Dedifferentiated amniotic fluid mesenchymal stem cell (primary cell): ENCODE measurements at regions not wholly inside any gene's neighbourhood (a gene's known extent, or its start where the extent isn't known, plus 50 kb on each side); places are given as distances from the start of the nearest gene placed in this dataset.
"Not testable (repeated sequence)": the region's sequence is repeated elsewhere in the genome, so short reads cannot be mapped to it uniquely, and the experiment has no call there.

Experiments
- DNase-seq: peaks from one replicate; pipeline ENCODE4 v3.0.0-alpha.2; 2016; ENCODE audit errors: extremely low spot score

DNA sequence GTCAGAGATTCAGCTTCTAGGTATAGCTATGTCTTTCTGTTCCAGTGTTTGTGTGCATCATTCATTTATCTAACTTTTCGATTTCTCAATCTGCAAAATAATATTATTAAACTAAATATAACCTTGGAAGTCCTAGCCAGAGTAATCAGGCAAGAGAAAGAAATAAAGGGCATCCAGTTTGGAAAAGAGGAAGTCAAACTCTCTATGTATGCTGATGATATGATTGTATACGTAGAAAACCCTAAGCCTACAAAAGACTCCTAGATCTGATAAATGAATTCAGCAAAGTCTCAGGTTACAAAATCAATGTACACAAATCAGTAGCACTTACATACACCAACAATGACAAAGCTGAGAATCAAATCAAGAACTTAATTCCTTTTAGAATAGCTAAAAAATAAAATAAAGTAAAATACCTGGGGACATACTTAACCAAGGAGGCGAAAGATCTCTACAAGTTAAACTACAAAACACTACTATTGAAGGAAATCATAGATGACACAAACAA lies 718.2 kb downstream of the NTRK3 start:
- no peak for DNase-seq

DNA sequence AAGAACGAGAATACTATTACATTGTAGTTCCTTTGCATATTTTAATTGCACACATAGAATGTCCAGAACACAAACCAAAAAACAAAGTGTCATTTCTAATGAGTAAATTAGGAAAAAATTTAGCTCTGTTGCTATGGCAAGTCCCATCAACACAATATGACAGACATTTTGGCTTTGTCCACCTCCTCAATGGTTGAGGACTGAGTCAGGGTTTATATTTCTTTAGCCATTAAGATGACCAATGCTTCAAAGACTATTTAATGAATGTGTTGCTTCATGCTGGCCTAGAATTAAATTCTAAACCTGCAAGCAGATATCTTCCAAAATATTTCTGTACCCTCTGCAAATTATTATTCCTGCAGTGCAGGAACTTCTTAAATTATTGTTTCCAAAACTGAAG lies 719.2 kb downstream of the NTRK3 start:
- DNase-seq: no peak

DNA sequence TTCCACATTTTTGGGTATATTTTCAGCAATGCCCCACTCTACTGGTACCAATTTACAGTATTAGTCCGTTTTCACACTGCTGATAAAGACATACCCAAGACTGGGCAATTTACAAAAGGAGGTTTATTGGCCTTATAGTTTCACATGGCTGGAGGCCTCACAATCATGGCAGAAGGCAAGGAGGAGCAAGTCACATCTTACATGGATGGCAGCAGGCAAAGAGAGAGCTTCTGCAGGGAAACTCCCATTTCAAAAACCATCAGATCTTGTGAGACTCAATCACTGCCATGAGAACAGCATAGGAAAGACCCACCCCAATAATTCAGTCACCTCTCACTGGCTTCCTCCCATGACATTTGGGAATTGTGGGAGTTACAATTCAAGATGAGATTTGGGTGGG lies 722.9 kb downstream of the NTRK3 start:
- not testable (repeated sequence) for DNase-seq

DNA sequence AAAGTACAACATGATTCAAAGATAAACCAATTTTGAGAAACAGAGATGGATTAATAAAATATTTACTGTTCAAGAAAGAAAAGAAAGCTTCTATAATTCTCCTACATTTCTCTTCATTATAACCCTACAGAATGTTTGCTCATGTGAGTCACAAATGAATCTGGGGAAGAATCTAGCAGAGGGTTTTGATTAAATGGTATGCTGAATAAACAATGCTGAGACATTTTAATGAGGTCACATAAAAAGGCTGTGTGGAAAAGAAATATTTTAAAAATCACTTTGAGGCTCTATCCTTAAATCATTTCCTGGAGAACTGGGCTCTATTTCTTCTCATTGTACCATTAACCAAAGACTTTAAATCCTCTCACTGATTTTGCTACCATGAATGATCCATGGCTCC lies 727.7 kb downstream of the NTRK3 start:
- DNase-seq: no peak

DNA sequence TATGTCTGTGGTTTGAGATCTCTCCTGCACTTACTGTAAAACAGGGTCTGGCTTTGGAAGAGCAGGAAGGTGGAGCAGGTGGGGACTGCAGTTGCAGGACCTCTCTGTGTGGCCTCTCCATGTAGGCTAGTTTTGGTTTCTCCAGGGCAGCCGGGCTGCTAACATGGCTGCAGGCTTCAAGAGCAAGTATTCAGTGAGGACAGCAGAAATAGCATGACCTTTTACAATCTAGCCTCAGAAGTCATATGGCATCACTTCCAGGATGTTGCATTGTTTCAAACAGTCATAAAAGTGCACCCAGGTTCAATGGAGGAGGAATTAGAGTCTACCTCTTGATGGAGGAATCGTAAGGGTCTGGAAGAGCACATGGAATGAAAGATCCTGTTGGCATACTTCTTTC lies 728.7 kb downstream of the NTRK3 start:
- DNase-seq: no peak

DNA sequence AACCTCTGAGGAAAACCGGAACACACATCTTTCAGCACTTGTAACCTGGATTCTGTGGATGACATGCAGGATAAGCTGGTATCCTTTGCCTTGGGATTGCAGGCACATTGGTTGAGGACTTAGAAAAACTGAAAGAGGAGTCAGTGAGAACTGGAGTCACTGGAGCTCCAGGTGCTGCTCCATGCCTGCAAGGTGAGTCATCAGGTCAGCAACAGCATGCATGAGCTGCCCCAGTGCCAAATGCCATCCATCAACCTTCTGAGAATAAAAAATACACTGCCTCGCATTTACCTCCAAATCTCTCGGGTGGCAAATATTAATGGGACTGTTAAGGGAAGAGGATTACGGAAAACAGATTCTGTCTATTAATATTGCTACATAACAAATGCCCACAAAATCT lies 729.1 kb downstream of the NTRK3 start:
- DNase-seq: no peak

DNA sequence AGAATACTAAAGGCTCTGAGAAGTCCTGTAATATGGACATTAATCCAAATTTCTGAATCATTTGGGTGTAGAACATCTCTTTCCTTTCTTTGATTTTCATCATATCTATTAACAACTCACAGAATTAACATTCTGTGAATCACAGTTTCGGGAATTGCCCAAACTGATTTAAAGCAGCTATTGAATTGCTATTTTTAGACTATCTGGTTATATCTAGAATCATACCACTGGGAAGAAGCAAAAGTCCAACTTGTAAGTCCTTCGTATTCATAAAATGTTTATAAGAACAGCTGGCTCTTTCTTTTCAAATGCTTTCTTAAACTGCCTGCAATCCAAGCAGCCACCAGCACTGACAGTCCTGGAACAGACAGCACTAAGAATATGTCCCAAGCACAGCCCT lies 733.0 kb downstream of the NTRK3 start:
- DNase-seq: no peak

DNA sequence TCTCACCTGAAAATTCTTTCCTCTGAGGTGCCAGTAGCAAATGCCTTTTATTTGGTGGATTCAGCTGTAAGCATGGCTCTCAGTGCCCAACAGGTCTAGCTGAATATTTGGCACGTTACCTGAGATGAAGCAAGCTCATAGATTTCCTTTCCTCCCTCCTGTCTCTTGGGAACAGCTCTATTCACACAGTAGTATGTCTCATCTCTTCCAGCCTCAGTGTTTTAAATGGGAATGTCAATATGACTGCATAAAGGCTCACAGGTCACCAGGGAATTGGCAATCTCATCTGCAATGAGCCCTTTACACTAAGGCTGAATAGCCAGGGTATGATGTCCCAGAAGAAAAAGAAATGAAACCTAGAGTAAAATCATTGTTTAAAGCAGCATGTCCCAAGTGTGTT lies 733.5 kb downstream of the NTRK3 start:
- DNase-seq: no peak

DNA sequence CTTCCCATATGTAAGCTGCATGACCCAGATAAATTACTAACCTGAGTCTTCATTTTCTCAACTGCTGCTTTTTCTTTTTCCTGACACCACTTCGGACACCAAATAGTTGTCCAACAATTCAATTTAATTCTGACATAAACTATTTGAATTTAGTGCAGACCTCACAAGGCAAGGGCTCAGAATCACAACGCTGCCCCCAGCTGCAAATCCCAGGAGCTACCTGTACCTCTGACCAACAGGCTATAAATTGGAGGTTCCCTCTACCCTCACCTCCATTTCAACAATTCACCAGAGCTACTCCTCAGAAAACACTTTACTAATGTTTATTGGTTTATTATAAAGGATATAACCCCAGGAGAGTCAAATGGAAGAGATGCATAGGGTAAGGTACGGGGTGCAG lies 737.6 kb downstream of the NTRK3 start:
- DNase-seq: no peak

DNA sequence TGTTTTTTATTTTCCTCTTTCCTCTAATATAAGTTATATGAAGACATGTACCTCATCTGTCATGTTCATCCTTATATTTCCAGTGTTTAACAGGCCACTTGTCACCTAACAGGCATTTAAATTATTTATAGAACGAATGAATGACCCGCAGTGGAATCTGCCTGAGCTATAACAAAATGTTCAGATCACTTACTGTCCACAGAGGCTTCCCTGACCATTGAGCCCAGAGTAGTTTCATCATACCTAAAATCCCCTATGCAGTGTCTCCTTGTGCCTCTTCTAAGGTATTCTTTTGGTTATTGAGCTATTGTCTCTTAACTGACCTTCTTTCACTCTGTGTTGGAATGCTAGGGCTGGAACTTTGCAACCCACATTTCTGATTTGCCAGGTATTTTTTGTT lies 748.5 kb downstream of the NTRK3 start:
- no peak for DNase-seq

DNA sequence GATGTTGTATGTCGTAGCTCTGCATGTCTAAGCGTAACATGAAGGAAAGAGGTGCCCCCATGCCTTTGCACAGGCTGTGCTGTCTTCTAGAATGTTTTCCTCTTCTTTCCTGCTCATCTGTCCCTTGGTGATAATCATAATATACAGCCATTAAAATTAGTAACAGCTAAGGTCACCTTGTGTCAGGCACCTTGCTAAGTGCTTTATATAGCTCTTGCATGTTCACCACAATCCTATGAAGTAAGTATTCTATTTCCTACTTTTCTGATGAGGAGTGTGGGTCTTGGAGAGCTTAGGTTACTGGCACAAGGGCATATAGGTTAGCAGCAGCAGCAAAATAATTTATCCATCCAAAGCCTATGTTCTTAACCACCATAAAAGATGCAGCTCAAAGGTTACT lies 754.4 kb downstream of the NTRK3 start:
- no peak for DNase-seq

DNA sequence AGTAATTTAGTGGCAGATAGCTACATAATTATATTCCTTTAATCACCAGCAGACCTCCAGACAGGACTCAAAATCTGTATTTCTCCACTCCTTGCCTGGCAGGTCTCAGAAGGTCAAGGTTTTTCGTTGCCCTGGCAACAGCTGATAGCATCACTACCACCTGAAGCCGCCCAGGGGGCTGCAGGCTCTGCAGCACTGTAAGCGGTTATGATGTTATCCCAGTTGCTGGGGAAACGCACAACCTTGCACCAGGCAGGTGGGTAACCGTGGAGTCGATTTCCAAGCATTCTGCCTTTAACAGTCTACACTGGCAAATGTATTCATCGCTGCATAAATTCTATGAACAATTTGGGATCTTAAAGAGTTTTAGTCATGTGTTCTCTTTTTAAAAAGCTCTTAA lies 756.3 kb downstream of the NTRK3 start:
- no peak for DNase-seq

DNA sequence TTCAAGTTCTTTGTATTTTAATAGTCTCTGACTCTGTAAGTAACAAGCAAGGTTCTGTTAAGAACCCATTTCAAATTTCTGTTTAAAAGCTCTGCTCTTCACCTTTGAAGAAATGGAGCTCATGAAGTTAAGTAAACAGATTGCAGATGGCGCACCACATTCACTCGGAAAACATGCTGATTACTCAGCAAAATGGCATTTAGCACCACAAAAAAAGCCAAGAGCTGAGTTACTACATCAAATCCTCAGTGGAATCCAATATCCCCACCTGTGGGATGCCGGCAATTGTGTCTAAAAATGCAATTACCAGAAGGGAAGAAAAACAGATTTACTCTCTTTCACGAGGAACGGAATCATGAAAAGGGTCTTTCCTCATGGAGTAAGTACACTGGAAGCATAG lies 758.0 kb downstream of the NTRK3 start:
- DNase-seq: no peak

DNA sequence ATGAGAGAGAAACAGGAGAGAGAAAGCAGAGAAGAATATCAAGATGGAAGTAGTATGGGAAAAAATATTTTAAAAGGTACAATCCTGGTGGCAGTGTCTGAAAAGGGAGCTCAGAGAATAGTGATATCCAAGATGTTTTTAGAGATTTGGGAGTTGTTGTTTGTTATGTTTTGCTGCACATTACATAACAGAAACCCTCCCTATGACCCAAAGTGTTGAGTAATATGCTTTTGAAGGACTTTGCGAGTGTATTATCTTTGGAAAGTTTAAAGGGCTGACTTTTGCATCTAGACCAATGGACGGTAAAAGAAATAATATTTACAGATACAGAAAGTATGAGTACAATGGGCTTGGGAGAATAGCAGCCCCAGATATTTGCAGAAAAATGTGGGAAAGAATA lies 759.7 kb downstream of the NTRK3 start:
- no peak for DNase-seq

DNA sequence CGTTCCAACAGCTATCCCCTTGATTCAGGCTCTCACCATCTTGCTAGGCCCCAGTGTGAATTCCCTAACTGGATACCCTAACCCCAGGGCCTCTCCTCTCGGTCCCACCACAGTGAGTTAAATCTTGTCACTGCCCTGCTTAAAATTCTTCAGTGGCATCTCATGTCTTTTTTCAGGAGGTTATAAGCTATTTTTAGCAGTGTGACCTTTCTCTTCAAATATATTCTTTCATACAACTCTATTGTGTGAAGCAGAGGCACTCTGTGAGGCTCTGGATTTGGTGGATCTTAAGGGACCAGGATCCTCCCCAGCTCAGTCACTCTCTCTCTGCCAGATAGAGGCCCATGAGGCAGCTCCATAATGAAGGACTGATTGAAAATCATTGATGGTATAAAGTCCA lies 760.4 kb downstream of the NTRK3 start:
- no peak for DNase-seq

DNA sequence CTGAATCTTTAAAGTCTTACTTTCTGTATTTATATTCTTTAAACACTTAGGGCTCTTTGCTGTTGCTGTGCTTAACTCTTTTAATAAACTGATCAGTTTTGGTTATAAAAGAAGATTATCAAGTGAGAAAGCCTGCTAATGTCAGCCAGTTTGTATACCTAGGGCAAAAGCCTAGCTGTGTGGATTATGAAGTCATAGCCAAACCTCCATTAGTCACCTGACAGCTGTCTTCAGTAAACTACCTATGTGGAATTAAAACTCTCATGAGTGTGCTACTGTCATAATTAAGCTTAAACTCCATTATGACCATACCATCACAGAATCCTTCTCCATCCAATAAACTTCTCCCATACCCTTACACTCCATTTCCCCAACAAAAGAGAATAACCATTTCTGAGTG lies 762.7 kb downstream of the NTRK3 start:
- no peak for DNase-seq

DNA sequence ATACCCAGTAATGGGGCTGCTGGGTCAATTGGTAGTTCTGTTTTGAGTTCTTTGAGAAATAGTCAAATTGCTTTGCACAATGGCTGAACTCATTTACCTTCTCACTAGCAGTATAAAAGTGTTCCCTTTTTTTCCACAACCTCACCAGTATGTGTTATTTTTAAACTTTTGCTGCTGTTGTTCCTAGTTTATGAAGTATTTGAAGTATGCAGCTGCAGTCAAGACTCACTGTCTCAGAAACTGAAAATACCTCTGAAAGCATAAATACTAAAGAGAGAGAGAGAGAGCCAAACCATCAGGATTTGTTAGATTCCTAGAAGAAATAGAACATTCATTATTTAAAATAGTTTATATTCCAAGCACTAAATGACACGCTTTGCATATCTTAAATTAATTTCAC lies 764.2 kb downstream of the NTRK3 start:
- DNase-seq: no peak

DNA sequence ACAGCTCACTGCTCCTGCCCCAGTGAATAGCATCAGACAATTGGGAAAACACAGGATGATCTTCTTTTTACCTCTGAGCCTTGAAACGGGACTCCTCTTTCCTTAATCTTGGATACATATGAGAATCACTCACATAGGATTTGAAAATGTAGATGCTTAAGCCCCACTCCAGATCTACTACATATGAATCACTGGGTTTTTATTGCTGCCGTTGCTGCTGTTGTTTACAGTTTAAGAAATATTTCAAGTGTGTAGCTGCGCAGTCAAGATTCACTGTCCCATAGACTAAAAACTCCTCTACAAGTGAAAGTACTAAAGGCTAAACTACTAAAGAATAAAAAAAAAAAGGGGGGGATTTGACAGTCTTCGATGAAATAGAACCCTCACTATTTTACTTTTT lies 765.9 kb downstream of the NTRK3 start:
- DNase-seq: no peak

DNA sequence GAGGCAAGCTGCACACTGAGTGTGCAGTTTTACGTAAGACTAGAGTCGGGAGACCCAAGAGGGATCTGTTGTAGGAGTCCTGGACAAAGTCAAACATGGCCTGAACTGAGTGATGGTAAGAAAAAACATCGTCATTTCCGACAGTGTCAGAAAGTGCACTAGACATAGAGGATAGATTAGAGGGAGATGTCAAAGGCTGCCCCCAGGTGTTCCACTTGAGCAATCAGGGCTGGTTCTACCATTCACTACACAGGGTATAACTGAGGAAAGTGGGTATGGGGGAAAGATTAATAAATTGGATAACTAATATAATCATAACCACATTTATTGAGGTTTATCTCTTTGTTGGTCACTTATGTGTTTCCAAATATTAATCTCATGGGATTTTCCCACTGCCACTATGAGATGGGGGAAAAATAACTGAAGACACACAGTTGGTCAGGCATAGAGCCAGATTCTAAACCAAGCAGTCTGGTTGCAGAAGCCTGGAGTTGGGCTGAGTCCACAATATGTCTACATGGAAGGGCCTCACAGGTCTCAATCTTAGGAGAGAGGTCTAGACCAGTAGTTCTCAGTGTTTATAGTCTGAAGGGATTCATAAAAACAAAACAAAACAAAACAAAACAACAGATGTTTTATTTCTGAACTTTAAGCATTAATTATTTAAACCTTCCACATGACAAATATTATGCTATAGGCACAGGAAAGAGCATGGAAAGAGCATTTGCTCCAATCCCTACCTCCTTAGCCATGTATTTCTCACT lies 766.5 kb downstream of the NTRK3 start:
- no peak for DNase-seq

DNA sequence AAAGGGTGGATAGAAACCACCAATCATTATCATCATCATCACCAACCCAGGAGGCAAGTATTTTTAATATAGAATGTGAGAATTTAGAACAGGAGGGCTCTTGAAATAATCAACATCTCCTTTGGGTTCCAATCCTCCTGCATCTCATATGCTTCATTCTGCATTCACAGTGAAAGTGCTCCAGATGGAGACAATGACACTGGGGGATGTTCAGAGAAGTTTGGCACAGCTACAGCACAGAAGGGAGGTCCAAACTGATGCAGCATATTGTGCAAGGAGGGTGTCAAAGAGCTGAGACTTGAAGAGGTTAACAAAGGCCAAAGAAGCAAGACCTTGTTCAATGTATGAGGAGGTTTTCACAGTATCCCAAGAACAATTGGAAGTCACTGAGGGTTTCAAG lies 767.1 kb downstream of the NTRK3 start:
- no peak for DNase-seq

DNA sequence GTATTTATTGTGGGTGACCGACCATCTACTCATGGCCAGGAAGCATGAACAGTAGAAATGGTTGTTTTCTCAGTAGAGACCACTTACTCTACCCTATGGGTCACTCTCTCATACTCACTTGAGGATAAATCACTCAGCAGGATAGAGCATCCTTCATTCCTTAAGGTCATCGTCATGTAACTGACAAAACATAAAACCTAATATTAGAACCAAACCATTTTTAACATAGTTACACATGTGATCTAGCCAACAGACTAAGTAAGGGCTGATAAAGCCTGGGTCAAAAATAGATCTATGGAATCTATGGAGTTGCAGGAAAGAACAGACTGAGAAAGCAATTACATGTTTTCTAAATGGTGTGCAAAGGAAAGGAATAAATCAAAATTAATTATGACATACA lies 769.1 kb downstream of the NTRK3 start:
- DNase-seq: no peak

DNA sequence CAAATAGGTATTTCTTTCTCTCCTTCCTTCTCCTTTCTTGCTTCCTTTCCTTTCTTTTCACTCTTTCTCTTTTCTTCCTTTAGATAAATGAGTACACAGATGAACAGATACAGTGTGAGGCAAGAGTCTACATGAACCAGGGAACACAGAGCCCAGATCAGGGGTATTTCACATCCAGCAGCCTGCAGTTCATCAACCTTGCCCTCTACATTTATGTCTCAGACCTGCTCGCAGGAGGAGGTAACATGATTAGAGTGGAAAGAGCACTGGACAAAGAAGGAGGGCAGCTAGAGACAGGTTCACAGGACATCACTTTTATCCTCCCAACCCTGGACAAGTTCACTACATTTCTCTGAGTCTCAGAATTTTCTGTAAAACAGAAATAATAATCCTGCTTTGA lies 773.1 kb downstream of the NTRK3 start:
- DNase-seq: no peak

DNA sequence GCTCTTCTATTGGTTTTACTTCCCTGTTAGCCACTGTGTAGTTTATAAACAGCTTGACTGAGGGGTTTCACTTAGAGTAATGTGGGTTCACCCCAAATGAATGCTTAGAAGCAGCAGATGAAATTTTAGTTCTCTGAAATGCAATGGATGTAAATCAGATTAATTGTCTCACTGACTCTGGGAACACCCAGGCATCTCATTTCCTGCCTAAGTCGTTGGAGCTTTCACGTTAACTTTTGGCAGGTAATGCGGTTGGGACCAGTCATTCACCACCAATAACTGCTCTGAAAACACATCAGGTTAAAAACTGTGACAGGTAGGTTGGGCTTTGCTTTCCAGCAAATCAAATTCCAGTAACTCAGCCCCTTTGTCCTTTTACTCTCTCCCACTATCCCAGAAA lies 775.4 kb downstream of the NTRK3 start:
- DNase-seq: no peak

DNA sequence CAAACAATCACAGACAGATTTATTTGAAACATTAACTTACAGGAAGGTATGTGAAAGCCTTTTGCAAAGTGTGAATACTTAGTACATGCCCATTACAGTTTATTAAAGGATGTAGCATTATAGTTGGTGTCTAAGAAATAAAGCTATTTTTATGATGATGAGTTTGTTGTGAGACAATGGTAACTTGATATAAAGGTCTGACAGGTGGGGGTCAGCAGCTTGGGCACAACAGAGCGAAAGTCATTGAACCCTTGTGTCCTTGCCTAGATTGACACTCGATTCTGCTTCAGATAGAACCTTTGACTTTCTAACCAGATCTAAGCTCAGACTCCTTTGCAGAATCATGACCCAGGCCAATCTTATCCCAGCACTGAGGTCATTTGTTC lies 777.9 kb downstream of the NTRK3 start:
- no peak for DNase-seq
